Right atrium auricular region (tissue), 2 donors: ENCODE measurements at regions not wholly inside any gene's neighbourhood (a gene's known extent, or its start where the extent isn't known, plus 50 kb on each side); places are given as distances from the start of the nearest gene placed in this dataset.

Source experiments
- DNase-seq: peaks from one replicate; pipeline ENCODE4 v3.0.0-alpha.2; 2019; ENCODE audit warnings: low spot score
- H3K27ac ChIP-seq, 2 donors: fragments of 200-600 bp; sonication (generic); 1 replicate in 1 of 2; 2 replicates in 1 of 2; pipeline ENCODE4 v1.5.1; 2016 to 2019
- H3K27me3 ChIP-seq, 2 donors: fragments of 200-600 bp; sonication (generic); one replicate each; pipeline versions ENCODE4 v1.5.1 to v1.6.0; 2017 to 2019
- H3K36me3 ChIP-seq: fragments of 200-600 bp; sonication (generic); one replicate; pipeline ENCODE4 v1.5.1; 2016
- H3K4me1 ChIP-seq, 2 donors: fragments of 200-600 bp; sonication (generic); one replicate each; pipeline versions ENCODE4 v1.5.1 to v1.6.0; 2017 to 2019
- H3K4me3 ChIP-seq, 2 donors: fragments of 200-600 bp; sonication (generic); 1 replicate in 1 of 2; 2 replicates in 1 of 2; pipeline ENCODE4 v1.5.1; 2017 to 2019; ENCODE audit warnings: mild to moderate bottlenecking in 1 of 2, moderate library complexity in 1 of 2
- H3K9me3 ChIP-seq, 2 donors: fragments of 200-600 bp; sonication (generic); one replicate each; pipeline ENCODE4 v1.5.1; 2019
- CTCF ChIP-seq, 2 donors: fragments of 200-600 bp; sonication (generic); IDR thresholded peaks; one replicate each; pipeline ENCODE4 v1.5.1; 2019; ENCODE audit warnings: antibody characterized with exemption in 2 of 2

GRCh38 chr2:2482851-2483250, 151.8 kb upstream of the MYT1L start:
- H3K27ac ChIP-seq = no peak overlapping the region
- H3K27me3 ChIP-seq = no peaks in the 10 kb centered on the region

GRCh38 chr2:2472881-2473280, 141.8 kb upstream of the MYT1L start:
- H3K27ac ChIP-seq = no peak overlapping the region
- H3K4me1 ChIP-seq = no peaks in the 10 kb centered on the region
- TF ChIP-seq CTCF (IDR thresholded peaks at IDR 0.05) = no peak
- H3K9me3 ChIP-seq = no peaks in the 10 kb centered on the region
- no peaks in the 10 kb centered on the region for H3K36me3 ChIP-seq
- H3K4me3 ChIP-seq = no peak overlapping the region
- no peaks in the 10 kb centered on the region for H3K27me3 ChIP-seq
- DNase-seq = no peak

More at GRCh38 chr2:2482851-2483250, 151.8 kb upstream of the MYT1L start:
- Histone ChIP-seq H3K4me3 (no peak overlapping the region), H3K9me3 (peaks cover 0 to 9% of the 10 kb centered on the region in 2 donors), H3K4me1 (no peaks in the 10 kb centered on the region), H3K36me3 (no peaks in the 10 kb centered on the region)
- no peak for TF ChIP-seq CTCF (IDR thresholded peaks at IDR 0.05)
- DNase-seq = no peak

- Histone ChIP-seq H3K4me1 (no peaks in the 10 kb centered on the region), H3K27me3 (no peaks in the 10 kb centered on the region), H3K27ac (no peak overlapping the region), H3K36me3 (no peaks in the 10 kb centered on the region), H3K9me3 (no peaks in the 10 kb centered on the region), H3K4me3 (no peak overlapping the region)
- DNase-seq = no peak
- TF ChIP-seq CTCF (IDR thresholded peaks at IDR 0.05) = no peak
These were observed 141.0 kb upstream of the MYT1L start for GRCh38 chr2:2472044-2472443.

GRCh38 chr2:2466534-2466933, 135.5 kb upstream of the MYT1L start:
- H3K27me3 ChIP-seq = no peaks in the 10 kb centered on the region
- no peak overlapping the region for H3K27ac ChIP-seq
- H3K36me3 ChIP-seq = no peaks in the 10 kb centered on the region
- TF ChIP-seq CTCF (IDR thresholded peaks at IDR 0.05) = no peak
- no peaks in the 10 kb centered on the region for H3K9me3 ChIP-seq
- no peak overlapping the region for H3K4me3 ChIP-seq
- H3K4me1 ChIP-seq = no peaks in the 10 kb centered on the region
- no peak for DNase-seq

- H3K4me3 ChIP-seq = peak overlapping the region in 1 of 2 donors; percentile 26
- H3K9me3 ChIP-seq = no peaks in the 10 kb centered on the region
- H3K36me3 ChIP-seq = no peaks in the 10 kb centered on the region
- no peak for TF ChIP-seq CTCF (IDR thresholded peaks at IDR 0.05)
- H3K27me3 ChIP-seq = no peaks in the 10 kb centered on the region
- H3K4me1 ChIP-seq = no peaks in the 10 kb centered on the region
- no peak overlapping the region for H3K27ac ChIP-seq
- DNase-seq = no peak
These were observed 133.6 kb upstream of the MYT1L start for GRCh38 chr2:2464643-2465042.

GRCh38 chr2:2464094-2464493, 133.0 kb upstream of the MYT1L start:
- DNase-seq = no peak
- no peaks in the 10 kb centered on the region for H3K4me1 ChIP-seq
- peak overlapping the region in 1 of 2 donors; percentile 26 for H3K4me3 ChIP-seq
- no peak for TF ChIP-seq CTCF (IDR thresholded peaks at IDR 0.05)
- H3K27ac ChIP-seq = no peak overlapping the region
- H3K36me3 ChIP-seq = no peaks in the 10 kb centered on the region
- H3K27me3 ChIP-seq = no peaks in the 10 kb centered on the region
- H3K9me3 ChIP-seq = no peaks in the 10 kb centered on the region
